Omental fat pad (tissue), 3 donors: ENCODE measurements at regions not wholly inside any gene's neighbourhood (a gene's known extent, or its start where the extent isn't known, plus 50 kb on each side); places are given as distances from the start of the nearest gene placed in this dataset.

Experiments used
- ATAC-seq: fragments of 150-250 bp; one replicate; pipeline ENCODE4 v1.9.1; 2016; ENCODE audit warnings: mild to moderate bottlenecking, moderate library complexity; ENCODE audit not compliant: low FRiP score
- DNase-seq: peaks from one replicate; pipeline ENCODE4 v3.0.0-alpha.2; 2019; ENCODE audit warnings: low spot score
- CTCF ChIP-seq, 3 donors: fragments of 450-650 bp; IDR thresholded peaks; one replicate each; pipeline ENCODE4 v1.5.1; 2016 to 2017; ENCODE audit warnings: antibody characterized with exemption in 3 of 3, mild to moderate bottlenecking in 3 of 3, moderate library complexity in 2 of 3

GRCh38 chr13:70964124-70964523, 855.9 kb upstream of the KLHL1 start:
- DNase-seq, result no peak
- no peak for TF ChIP-seq CTCF (IDR thresholded peaks at IDR 0.05)
- ATAC-seq, result no peak

GRCh38 chr13:70960841-70961443, 852.7 kb upstream of the KLHL1 start:
- ATAC-seq (no peak), DNase-seq (no peak)
- no peak for TF ChIP-seq CTCF (IDR thresholded peaks at IDR 0.05)

- TF ChIP-seq CTCF (IDR thresholded peaks at IDR 0.05), result no peak
- DNase-seq (no peak), ATAC-seq (no peak)
Observed at GRCh38 chr13:70959035-70959775, 851.0 kb upstream of the KLHL1 start.

- DNase-seq, result no peak
- no peak for TF ChIP-seq CTCF (IDR thresholded peaks at IDR 0.05)
- ATAC-seq, result no peak
Observed at GRCh38 chr13:70955887-70956286, 847.6 kb upstream of the KLHL1 start.

- DNase-seq, result no peak
- TF ChIP-seq CTCF (IDR thresholded peaks at IDR 0.05), result no peak
Observed at GRCh38 chr13:70950664-70951063, 842.4 kb upstream of the KLHL1 start.

GRCh38 chr13:70945506-70945905, 837.3 kb upstream of the KLHL1 start:
- TF ChIP-seq CTCF (IDR thresholded peaks at IDR 0.05), result no peak
- ATAC-seq (no peak), DNase-seq (no peak)

More at GRCh38 chr13:70950664-70951063, 842.4 kb upstream of the KLHL1 start:
- no peak for ATAC-seq

- ATAC-seq (no peak), DNase-seq (no peak)
- TF ChIP-seq CTCF (IDR thresholded peaks at IDR 0.05), result no peak
Observed at GRCh38 chr13:70941454-70941853, 833.2 kb upstream of the KLHL1 start.
